ENCODE measurements at regions not wholly inside any gene's neighbourhood (a gene's known extent, or its start where the extent isn't known, plus 50 kb on each side); places are given as distances from the start of the nearest gene placed in this dataset.
A peak's percentile ranks its signal among the peaks of the same experiment; 100 is the strongest.

DNA sequence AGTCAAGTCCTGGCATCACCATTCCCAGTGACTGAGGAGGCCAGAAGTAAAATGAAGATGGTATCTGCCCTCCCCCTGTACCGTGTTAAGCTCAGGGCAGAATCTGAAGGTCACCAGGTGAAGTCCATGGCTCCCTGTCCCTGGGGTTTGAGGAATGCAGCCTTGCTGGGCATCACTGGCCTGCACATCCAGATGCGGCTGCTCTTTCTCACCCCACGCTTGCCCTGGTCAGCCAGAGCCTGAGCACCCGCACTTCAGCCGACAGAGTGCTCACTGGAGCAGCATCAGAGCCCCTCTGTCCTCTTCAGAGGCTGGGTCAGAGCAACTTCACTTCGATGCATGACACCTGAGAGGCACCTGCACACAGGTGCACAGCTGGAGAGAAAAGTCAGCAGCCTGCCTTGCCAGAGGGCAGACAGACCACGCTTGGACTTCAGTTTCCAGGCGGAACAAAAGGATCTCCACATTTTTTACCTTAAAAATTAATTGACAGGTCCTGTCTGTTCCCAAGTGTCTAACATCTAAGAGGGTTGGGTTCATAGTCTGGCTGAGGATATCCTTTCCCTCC lies 267.3 kb downstream of the ANAPC1 start:
- FAIRE-seq, result no peak
- TF ChIP-seq, protein P1, sequence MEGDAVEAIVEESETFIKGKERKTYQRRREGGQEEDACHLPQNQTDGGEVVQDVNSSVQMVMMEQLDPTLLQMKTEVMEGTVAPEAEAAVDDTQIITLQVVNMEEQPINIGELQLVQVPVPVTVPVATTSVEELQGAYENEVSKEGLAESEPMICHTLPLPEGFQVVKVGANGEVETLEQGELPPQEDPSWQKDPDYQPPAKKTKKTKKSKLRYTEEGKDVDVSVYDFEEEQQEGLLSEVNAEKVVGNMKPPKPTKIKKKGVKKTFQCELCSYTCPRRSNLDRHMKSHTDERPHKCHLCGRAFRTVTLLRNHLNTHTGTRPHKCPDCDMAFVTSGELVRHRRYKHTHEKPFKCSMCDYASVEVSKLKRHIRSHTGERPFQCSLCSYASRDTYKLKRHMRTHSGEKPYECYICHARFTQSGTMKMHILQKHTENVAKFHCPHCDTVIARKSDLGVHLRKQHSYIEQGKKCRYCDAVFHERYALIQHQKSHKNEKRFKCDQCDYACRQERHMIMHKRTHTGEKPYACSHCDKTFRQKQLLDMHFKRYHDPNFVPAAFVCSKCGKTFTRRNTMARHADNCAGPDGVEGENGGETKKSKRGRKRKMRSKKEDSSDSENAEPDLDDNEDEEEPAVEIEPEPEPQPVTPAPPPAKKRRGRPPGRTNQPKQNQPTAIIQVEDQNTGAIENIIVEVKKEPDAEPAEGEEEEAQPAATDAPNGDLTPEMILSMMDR (IDR thresholded peaks at IDR 0.05; ENCODE audit: insufficient read depth, missing control alignments), result no peak
- no peak for DNase-seq (ENCODE audit: insufficient read length, low spot score)

DNA sequence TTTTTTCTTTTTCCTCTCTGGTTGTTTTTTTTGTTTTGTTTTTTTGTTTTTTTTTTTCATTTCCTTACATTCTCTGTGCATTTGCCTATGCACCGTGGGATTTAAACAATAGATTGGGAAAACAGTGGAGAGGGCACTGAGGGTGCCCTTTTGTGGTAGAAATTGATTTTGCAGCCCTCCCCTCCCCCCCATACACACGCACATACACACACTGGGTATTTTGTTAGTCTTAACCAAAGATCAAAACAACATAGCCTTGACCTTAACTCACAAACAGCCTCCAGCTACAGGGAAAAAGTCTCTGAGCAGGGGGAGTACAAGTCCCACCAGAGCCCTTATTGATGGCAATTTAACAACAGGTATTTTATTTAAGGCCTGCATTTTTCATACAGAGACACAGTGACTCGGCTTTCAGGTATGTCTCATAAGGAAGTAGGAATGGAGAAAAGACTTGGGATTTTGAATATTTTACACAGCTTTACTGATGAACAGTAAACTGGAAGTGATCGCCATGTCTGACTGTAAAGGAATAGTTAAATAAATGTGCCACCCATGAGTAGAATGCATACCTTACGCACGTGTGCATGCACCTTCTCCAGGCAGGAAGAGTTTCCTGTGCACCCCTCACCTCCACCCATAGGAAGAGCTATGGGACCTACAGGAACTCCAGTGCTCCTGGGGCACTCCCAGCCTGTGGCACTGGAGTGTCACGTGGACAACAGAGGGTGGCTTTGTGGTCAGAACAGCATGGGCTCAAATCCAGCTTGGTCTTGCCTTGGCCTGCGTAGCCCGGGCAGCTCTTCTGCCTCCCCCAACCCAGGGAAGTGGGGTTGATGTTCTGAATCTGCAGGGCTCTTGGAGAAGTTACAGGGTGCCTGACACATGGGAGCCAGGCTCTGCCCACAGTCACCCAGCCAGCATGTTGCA lies 266.4 kb downstream of the ANAPC1 start:
- TF ChIP-seq, protein P1 (IDR thresholded peaks at IDR 0.05; ENCODE audit: insufficient read depth, missing control alignments), result no peak
- no peak for FAIRE-seq
- DNase-seq (ENCODE audit: insufficient read length, low spot score), result no peak

DNA sequence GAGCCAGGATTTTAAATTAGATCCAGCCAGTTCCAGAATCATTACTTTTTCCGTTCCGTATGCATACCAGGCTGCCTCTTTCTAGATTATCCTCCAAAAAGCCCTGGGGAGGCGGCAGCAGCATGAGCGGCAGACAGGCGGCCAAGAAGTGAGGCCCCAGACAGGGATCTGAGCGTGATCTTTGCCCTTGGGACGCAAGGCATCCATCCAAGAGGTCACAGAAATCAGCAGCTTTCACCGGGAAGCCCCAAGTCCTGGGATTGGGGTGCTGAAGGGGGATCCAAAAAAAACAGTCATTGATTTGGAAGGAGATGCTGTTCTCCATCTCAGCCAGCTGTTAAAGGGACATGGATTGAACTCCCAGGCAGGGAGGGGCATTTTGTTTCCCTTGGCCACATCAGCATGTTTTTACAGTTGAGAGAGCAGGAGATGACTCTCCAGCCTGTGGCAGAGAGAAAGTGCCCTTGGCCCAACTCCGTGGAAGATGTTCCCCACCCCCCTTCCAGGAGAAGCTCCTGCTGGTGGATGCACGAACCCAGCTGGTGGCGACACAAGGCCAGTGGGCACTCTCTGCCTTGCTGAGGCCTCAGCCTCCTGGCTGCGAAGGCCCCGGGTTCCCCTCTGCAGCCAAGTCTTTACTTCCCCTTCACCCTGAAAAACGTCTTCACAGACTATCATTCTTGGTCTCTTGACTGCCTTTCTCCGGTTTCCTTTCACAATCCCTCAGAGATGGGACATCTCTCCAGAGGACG lies 265.6 kb downstream of the ANAPC1 start:
- DNase-seq (ENCODE audit: insufficient read length, low spot score), result no peak
- no peak for FAIRE-seq
- TF ChIP-seq, protein P1 (IDR thresholded peaks at IDR 0.05; ENCODE audit: insufficient read depth, missing control alignments), result no peak

DNA sequence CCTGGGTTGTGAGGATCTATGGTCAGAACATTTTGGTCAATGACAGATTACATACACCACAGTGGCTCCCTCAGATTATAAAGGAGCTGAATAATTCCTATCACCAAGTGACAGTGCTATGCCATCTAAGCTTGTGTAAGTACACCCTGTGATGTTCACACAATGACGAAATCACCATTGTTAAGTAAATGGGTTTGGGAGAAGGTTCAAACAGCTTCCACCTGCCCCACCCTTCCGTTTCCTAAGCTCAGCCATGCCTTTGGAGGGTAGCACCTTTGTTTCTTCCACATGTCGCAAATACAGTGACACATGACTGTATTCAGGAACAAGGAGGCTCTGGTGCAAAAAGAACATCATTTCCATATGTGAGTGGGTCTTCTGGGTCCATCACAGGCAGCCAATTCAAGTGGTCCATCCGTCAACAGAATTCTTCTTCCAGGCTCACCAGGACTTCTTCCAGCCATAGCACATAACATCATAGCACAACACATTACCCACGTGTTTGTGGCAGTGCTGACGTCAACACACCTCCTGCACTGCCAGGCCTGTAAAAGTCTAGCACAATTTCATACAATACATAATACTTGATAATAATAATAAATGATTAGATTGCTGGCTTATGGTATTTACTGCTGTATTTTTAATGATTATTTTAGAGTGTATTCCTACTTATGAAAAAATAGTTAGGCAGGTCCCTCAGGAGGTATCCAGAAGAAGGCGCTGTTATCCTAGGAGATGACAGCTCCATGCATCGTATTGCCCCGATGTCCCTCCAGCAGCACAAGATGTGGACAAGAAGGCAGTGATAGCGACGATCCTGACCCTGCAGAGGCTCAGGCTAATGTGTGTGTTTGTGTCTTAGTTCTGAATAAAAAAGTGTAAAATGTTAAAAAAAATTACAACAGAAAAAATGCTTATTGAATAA lies 264.8 kb downstream of the ANAPC1 start:
- DNase-seq (ENCODE audit: insufficient read length, low spot score) (no peak), FAIRE-seq (no peak)

DNA sequence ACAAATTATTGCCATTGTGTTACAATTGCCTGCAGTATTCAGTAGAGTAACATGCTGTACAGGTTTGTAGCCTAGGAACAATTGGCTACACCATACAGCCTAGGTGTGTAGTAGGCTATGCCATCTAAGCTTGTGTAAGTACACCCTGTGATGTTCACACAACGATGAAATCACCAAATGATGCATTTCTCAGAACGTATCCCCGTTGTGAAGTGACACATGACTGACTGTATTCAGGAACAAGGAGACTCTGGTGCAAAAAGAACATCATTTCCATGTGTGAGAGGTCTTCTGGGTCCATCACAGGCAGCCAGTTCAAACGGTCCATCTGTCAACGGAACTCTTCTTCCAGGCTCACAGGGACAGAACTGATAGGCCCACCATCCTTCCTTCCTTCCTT lies 263.7 kb downstream of the ANAPC1 start:
- no peak for FAIRE-seq
- no peak for DNase-seq (ENCODE audit: insufficient read length, low spot score)
- TF ChIP-seq, protein P1 (IDR thresholded peaks at IDR 0.05; ENCODE audit: insufficient read depth, missing control alignments), result no peak

More for the DNA sequence above, 264.8 kb downstream of the ANAPC1 start:
- TF ChIP-seq, protein P1 (IDR thresholded peaks at IDR 0.05; ENCODE audit: insufficient read depth, missing control alignments), result peak; percentile 12

DNA sequence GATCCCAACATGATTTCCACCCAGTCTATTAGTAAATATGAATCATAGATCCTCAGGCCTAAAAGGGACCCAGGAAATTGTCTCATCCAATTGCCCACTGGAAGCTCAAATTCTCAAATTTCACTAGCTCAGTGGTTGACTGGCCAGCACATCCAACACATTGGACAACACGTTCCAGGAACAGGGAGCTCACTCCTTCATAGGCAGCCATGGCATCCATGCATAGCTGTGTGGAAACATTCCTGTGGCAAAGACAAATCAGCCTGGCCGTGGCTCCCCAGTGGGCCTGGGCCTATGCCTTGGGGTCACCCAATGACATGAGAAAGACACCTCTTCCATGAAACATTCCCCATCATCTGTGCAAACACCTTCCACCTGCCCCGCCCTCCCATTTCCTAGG lies 261.1 kb downstream of the ANAPC1 start:
- FAIRE-seq (no peak), DNase-seq (ENCODE audit: insufficient read length, low spot score) (no peak)
- TF ChIP-seq, protein P1 (IDR thresholded peaks at IDR 0.05; ENCODE audit: insufficient read depth, missing control alignments), result no peak
